Lower lobe of right lung (tissue), 2 donors: ENCODE measurements at regions not wholly inside any gene's neighbourhood (a gene's known extent, or its start where the extent isn't known, plus 50 kb on each side); places are given as distances from the start of the nearest gene placed in this dataset.

Experiments
- ATAC-seq, 2 donors: fragments of 200-7000 bp; cut with Tn5 transposase; one replicate each; pipeline ENCODE4 v1.9.1; 2020 to 2022; ENCODE audit warnings: mild to moderate bottlenecking in 2 of 2, moderate library complexity in 2 of 2
- DNase-seq: peaks from one replicate; pipeline ENCODE4 v3.0.0-alpha.2; 2020
- H3K27ac ChIP-seq: fragments of 200-600 bp; one replicate; pipeline ENCODE4 v1.8.0; 2022
- H3K27me3 ChIP-seq: fragments of 200-600 bp; one replicate; pipeline ENCODE4 v1.8.0; 2022; ENCODE audit warnings: low read depth
- H3K36me3 ChIP-seq: fragments of 200-600 bp; one replicate; pipeline ENCODE4 v1.8.0; 2022; ENCODE audit warnings: mild to moderate bottlenecking
- H3K4me1 ChIP-seq: fragments of 200-600 bp; one replicate; pipeline ENCODE4 v1.8.0; 2022
- H3K4me3 ChIP-seq: fragments of 200-600 bp; one replicate; pipeline ENCODE4 v1.8.0; 2022; ENCODE audit warnings: mild to moderate bottlenecking
- H3K9me3 ChIP-seq: fragments of 200-600 bp; one replicate; pipeline ENCODE4 v1.8.0; 2022
- intact Hi-C: fragments of 100-400 bp; cut with DNase I; formaldehyde crosslinking; loops from one replicate; pipeline ENCODE4 v1.11.0; 2022
- TF ChIP-seq, protein P1 (sequence below): fragments of 200-600 bp; IDR thresholded peaks from one replicate; pipeline ENCODE4 v1.8.0; 2022; ENCODE audit warnings: antibody characterized with exemption, mild to moderate bottlenecking
- donor health status: DM: no; HTN: yes; CAD: no; lungs with severe emphysema.

GRCh38 chr11:95534809-95535208, 254.8 kb downstream of the FAM76B start:
- Histone ChIP-seq H3K27me3 (no peaks in the 10 kb centered on the region), H3K9me3 (no peaks in the 10 kb centered on the region), H3K4me3 (no peak overlapping the region), H3K36me3 (no peaks in the 10 kb centered on the region), H3K27ac (no peak overlapping the region), H3K4me1 (no peaks in the 10 kb centered on the region)
- no peak for DNase-seq
- TF ChIP-seq, protein P1, sequence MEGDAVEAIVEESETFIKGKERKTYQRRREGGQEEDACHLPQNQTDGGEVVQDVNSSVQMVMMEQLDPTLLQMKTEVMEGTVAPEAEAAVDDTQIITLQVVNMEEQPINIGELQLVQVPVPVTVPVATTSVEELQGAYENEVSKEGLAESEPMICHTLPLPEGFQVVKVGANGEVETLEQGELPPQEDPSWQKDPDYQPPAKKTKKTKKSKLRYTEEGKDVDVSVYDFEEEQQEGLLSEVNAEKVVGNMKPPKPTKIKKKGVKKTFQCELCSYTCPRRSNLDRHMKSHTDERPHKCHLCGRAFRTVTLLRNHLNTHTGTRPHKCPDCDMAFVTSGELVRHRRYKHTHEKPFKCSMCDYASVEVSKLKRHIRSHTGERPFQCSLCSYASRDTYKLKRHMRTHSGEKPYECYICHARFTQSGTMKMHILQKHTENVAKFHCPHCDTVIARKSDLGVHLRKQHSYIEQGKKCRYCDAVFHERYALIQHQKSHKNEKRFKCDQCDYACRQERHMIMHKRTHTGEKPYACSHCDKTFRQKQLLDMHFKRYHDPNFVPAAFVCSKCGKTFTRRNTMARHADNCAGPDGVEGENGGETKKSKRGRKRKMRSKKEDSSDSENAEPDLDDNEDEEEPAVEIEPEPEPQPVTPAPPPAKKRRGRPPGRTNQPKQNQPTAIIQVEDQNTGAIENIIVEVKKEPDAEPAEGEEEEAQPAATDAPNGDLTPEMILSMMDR: no peak
- intact Hi-C loops: no loop called here
- no peak for ATAC-seq

GRCh38 chr11:95534226-95534625, 255.4 kb downstream of the FAM76B start:
- ATAC-seq: no peak
- H3K4me3 ChIP-seq: no peak overlapping the region
- no peaks in the 10 kb centered on the region for H3K27me3 ChIP-seq
- TF ChIP-seq, protein P1: no peak
- H3K4me1 ChIP-seq: no peaks in the 10 kb centered on the region
- no peaks in the 10 kb centered on the region for H3K36me3 ChIP-seq
- DNase-seq: no peak
- no peaks in the 10 kb centered on the region for H3K9me3 ChIP-seq
- H3K27ac ChIP-seq: no peak overlapping the region
- intact Hi-C loops: no loop called here

DNA sequence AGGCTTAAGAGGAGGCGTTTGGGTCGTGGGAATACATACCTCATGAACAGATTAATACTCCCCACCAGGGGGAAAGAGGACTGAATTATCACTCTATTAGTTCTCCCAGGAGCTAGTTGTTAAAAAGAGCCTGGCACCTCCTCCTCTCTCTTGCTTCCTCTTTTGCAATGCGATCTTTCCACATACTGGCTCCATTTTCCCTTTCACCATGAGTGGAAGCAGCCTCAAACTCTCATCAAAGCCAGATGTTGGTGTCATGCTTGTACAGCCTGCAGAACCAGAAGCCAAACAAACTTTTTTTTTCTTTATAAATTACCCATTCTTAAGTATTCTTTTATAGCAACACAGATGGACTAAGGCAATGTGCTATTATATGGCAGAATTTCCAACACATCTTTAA, 258.5 kb downstream of the FAM76B start:
- Histone ChIP-seq H3K4me3 (no peak overlapping the region), H3K9me3 (no peaks in the 10 kb centered on the region), H3K27me3 (no peaks in the 10 kb centered on the region), H3K27ac (no peak overlapping the region), H3K4me1 (no peaks in the 10 kb centered on the region), H3K36me3 (no peaks in the 10 kb centered on the region)
- intact Hi-C loops: no loop called here
- no peak for DNase-seq
- ATAC-seq: no peak
- TF ChIP-seq, protein P1: no peak

DNA sequence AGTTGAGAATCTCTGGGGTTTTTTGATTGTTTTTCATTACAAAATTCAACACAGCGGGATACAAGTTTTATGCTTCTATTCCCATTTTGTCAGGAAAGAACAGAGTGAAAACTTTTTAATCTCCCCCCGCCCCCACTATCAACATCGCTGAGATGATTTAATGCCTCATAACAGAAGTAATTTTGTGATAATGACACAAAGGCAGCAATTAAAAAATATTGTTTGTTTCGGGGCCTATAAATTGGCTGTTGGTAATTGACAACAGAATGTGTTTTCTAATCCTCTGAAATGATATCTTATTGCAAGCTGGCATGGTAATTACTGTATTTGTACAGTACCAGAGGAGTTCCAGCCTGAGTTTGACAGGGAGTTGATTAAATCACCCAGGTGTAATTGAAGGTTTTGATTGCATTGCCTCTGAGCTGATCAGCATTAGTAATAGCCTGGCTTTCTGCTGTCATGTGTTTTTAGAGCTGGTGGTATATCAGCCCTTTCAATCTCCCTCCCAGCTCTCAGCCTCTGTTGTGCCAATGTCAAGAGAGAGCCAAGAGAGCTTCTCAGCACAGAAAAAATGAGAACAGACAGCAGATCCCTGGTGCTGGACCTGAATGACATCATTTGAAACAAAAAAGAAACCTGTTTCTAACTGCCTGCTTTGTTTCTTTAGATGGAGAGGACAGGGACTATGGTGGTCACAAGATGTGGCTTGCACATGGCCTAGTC, 265.1 kb downstream of the FAM76B start:
- no peaks in the 10 kb centered on the region for H3K27me3 ChIP-seq
- H3K27ac ChIP-seq: no peak overlapping the region
- TF ChIP-seq, protein P1: no peak
- intact Hi-C loops: no loop called here
- ATAC-seq: no peak
- H3K36me3 ChIP-seq: no peaks in the 10 kb centered on the region
- no peak overlapping the region for H3K4me3 ChIP-seq
- no peaks in the 10 kb centered on the region for H3K9me3 ChIP-seq
- DNase-seq: no peak
- no peaks in the 10 kb centered on the region for H3K4me1 ChIP-seq

GRCh38 chr11:95522874-95523273, 266.7 kb downstream of the FAM76B start:
- TF ChIP-seq, protein P1: no peak
- no peaks in the 10 kb centered on the region for H3K9me3 ChIP-seq
- intact Hi-C loops: no loop called here
- ATAC-seq (no peak), DNase-seq (no peak)
- H3K4me1 ChIP-seq: no peaks in the 10 kb centered on the region
- H3K4me3 ChIP-seq: no peak overlapping the region
- H3K27me3 ChIP-seq: no peaks in the 10 kb centered on the region
- H3K36me3 ChIP-seq: no peaks in the 10 kb centered on the region
- H3K27ac ChIP-seq: no peak overlapping the region
